PFSK-1 (cell line): ENCODE measurements at regions not wholly inside any gene's neighbourhood (a gene's known extent, or its start where the extent isn't known, plus 50 kb on each side); places are given as distances from the start of the nearest gene placed in this dataset.

Experiments used
- POLR2AphosphoS5 ChIP-seq: IDR thresholded peaks from 2 replicates; pipeline ENCODE4 v1.6.1; 2012; ENCODE audit warnings: low read depth, mild to moderate bottlenecking, control low read depth, low read length, moderate library complexity
- TAF1 ChIP-seq: IDR thresholded peaks from 2 replicates; pipeline ENCODE4 v1.6.1; 2012; ENCODE audit warnings: low read length, control low read depth, borderline replicate concordance; ENCODE audit not compliant: insufficient read depth
- TF ChIP-seq, protein P1 (sequence below), 2 experiments: IDR thresholded peaks; 2 replicates each; pipeline versions ENCODE4 v1.6.1 to v1.8.0; 2011 to 2012; ENCODE audit warnings: low read depth in 2 of 2, low read length in 2 of 2, control low read depth in 1 of 2, inconsistent platforms in 1 of 2, mild to moderate bottlenecking in 1 of 2, moderate library complexity in 1 of 2; ENCODE audit not compliant: insufficient read depth in 1 of 2

DNA sequence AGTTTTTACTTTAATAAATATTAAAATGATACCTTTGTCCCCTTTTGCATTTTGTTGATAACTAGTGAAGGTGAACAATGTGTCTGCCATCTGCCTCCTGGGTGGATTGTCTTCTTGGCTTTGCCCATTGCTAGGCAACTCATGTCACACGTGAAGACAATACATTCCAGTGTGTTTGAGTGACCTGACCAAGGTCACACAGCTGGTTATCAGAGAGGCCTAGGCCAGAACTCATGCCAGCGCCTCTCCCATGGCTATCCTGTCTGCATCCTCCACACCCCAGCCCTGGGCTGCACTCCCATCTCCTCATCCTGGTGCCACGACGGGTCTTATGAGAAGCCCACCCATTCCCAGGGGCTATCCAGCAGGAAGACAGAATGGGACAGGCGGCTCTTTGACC is 108.7 kb downstream of the PLCE1 start:
- no peak for TF ChIP-seq POLR2AphosphoS5
- TF ChIP-seq, protein P1, sequence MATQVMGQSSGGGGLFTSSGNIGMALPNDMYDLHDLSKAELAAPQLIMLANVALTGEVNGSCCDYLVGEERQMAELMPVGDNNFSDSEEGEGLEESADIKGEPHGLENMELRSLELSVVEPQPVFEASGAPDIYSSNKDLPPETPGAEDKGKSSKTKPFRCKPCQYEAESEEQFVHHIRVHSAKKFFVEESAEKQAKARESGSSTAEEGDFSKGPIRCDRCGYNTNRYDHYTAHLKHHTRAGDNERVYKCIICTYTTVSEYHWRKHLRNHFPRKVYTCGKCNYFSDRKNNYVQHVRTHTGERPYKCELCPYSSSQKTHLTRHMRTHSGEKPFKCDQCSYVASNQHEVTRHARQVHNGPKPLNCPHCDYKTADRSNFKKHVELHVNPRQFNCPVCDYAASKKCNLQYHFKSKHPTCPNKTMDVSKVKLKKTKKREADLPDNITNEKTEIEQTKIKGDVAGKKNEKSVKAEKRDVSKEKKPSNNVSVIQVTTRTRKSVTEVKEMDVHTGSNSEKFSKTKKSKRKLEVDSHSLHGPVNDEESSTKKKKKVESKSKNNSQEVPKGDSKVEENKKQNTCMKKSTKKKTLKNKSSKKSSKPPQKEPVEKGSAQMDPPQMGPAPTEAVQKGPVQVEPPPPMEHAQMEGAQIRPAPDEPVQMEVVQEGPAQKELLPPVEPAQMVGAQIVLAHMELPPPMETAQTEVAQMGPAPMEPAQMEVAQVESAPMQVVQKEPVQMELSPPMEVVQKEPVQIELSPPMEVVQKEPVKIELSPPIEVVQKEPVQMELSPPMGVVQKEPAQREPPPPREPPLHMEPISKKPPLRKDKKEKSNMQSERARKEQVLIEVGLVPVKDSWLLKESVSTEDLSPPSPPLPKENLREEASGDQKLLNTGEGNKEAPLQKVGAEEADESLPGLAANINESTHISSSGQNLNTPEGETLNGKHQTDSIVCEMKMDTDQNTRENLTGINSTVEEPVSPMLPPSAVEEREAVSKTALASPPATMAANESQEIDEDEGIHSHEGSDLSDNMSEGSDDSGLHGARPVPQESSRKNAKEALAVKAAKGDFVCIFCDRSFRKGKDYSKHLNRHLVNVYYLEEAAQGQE (IDR thresholded peaks at IDR 0.05; ENCODE audit: insufficient read depth in 1 of 2, low read depth in 2 of 2, low read length in 2 of 2): no peak
- TF ChIP-seq TAF1: no peak
